ENCODE measurements at regions not wholly inside any gene's neighbourhood (a gene's known extent, or its start where the extent isn't known, plus 50 kb on each side); places are given as distances from the start of the nearest gene placed in this dataset.

DNA sequence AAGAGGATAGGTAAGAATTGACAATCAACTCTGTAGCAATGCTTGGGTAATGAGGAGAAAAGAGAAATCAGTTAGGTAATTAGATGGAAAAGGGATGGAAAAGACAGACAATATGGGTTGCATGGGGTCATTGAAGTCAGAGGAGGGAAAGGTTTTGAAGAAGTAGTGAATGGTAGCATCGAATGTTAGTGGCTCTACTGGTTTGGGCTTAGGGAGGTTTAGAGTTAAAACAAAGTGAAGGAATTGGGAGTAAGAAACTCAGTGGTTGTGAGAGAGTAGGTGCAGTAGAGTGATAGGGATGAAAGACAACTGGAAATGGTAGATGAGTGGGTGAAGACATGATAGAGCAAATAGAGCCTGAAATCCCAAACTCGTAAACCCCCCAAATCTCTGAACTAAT is 140.1 kb upstream of the ZFP64 start:
- no peak for TF ChIP-seq POLR2A (IDR thresholded peaks at IDR 0.05)
- TF ChIP-seq, protein P1, sequence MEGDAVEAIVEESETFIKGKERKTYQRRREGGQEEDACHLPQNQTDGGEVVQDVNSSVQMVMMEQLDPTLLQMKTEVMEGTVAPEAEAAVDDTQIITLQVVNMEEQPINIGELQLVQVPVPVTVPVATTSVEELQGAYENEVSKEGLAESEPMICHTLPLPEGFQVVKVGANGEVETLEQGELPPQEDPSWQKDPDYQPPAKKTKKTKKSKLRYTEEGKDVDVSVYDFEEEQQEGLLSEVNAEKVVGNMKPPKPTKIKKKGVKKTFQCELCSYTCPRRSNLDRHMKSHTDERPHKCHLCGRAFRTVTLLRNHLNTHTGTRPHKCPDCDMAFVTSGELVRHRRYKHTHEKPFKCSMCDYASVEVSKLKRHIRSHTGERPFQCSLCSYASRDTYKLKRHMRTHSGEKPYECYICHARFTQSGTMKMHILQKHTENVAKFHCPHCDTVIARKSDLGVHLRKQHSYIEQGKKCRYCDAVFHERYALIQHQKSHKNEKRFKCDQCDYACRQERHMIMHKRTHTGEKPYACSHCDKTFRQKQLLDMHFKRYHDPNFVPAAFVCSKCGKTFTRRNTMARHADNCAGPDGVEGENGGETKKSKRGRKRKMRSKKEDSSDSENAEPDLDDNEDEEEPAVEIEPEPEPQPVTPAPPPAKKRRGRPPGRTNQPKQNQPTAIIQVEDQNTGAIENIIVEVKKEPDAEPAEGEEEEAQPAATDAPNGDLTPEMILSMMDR (IDR thresholded peaks at IDR 0.05) = no peak
